ENCODE measurements at regions not wholly inside any gene's neighbourhood (a gene's known extent, or its start where the extent isn't known, plus 50 kb on each side); places are given as distances from the start of the nearest gene placed in this dataset.
A peak's percentile ranks its signal among the peaks of the same experiment; 100 is the strongest.
"Not testable (repeated sequence)": the region's sequence is repeated elsewhere in the genome, so short reads cannot be mapped to it uniquely, and the experiment has no call there.

DNA sequence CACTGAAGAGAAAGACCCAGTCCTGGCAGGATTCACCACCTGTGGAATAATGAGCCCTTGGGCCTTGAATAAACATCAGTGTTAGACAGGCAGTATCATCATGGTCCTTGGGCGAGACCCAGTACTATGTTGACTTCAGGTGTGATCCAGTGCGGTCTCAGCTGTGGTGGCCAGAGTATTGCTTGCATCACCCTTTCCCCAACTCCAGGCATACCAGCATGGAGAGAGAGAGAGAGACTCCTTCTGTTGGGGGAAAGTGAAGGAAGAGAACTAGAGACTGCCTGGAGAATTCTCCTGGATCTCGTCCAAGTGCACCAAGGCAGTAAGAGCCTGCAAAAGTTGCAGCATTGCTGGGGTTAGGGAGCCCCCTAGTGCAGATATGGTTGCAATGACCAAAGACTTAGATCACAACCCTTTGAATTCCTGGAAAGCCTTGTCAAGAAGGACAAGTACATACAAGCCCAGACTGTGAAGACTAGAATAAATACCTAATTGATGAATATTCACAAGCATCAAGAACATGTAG is 61.1 kb upstream of the VAMP7 start:
- no peak overlapping the region for H3K4me3 ChIP-seq (replicated peaks; ENCODE audit: low read depth, low read length)
- TF ChIP-seq, protein P1, sequence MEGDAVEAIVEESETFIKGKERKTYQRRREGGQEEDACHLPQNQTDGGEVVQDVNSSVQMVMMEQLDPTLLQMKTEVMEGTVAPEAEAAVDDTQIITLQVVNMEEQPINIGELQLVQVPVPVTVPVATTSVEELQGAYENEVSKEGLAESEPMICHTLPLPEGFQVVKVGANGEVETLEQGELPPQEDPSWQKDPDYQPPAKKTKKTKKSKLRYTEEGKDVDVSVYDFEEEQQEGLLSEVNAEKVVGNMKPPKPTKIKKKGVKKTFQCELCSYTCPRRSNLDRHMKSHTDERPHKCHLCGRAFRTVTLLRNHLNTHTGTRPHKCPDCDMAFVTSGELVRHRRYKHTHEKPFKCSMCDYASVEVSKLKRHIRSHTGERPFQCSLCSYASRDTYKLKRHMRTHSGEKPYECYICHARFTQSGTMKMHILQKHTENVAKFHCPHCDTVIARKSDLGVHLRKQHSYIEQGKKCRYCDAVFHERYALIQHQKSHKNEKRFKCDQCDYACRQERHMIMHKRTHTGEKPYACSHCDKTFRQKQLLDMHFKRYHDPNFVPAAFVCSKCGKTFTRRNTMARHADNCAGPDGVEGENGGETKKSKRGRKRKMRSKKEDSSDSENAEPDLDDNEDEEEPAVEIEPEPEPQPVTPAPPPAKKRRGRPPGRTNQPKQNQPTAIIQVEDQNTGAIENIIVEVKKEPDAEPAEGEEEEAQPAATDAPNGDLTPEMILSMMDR (IDR thresholded peaks at IDR 0.05; ENCODE audit: low read depth, low read length, missing control alignments), result peak; percentile 58
- peak; percentile 54 for DNase-seq (ENCODE audit: extremely low read depth, low read depth)

DNA sequence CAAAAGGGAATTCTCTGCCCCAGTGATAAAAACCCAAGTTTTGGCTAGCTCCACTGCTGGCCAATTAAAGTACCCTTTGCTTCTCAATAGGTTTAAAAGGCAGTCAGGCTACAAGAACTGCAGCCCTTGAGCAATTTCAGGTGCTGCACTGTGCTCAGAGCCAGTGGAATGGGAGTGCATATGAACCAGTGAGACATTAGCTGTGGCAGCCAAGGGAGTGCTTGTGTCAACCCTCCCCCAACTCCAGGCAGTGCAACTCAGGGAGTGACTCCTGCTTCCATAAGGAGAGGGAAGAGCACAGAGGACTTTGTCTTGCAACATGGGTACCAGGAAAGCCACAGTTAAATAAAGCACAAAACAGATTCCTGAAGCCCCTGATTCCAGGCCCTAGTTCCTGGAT is 61.6 kb upstream of the VAMP7 start:
- DNase-seq (ENCODE audit: extremely low read depth, low read depth), result no peak
- no peak overlapping the region for H3K4me3 ChIP-seq (replicated peaks; ENCODE audit: low read depth, low read length)
- TF ChIP-seq, protein P1 (IDR thresholded peaks at IDR 0.05; ENCODE audit: low read depth, low read length, missing control alignments), result no peak

DNA sequence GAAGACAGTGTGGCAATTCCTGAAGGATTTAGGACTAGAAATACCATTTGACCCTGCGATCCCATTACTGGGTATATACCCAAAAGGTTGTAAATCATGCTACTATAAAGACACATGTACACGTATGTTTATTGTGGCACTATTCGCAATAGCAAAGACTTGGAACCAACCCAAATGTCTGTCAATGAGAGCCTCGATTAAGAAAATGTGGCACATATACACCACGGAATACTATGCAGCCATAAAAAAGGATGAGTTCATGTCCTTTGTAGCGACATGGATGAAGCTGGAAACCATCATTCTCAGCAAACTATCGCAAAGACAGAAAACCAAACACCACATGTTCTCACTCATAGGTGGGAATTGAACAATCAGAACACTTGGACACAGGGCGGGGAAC is 66.8 kb upstream of the VAMP7 start:
- not testable (repeated sequence) for H3K4me3 ChIP-seq (replicated peaks; ENCODE audit: low read depth, low read length); DNase-seq (ENCODE audit: extremely low read depth, low read depth)

DNA sequence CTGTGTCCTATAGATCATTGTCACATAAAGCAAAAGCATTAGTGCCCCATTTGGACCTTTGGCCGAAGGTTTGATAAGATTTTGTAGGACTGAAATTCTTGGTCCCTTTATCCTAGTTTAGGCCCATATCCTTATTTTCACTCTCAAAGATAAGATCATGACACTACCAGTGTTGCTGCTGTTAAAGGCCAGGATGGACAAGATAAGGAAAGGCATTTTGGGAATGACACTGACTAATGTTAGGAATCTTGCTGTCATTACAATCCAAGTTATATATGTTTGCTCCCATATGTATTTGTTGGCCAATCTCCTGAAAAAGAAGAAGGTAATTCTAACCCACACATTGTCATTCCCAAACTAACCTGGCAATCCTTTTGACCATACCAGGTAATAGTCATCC is 101.3 kb upstream of the VAMP7 start:
- DNase-seq (ENCODE audit: extremely low read depth, low read depth), result no peak
- H3K4me3 ChIP-seq (replicated peaks; ENCODE audit: low read depth, low read length), result no peak overlapping the region
- TF ChIP-seq, protein P1 (IDR thresholded peaks at IDR 0.05; ENCODE audit: low read depth, low read length, missing control alignments), result no peak

DNA sequence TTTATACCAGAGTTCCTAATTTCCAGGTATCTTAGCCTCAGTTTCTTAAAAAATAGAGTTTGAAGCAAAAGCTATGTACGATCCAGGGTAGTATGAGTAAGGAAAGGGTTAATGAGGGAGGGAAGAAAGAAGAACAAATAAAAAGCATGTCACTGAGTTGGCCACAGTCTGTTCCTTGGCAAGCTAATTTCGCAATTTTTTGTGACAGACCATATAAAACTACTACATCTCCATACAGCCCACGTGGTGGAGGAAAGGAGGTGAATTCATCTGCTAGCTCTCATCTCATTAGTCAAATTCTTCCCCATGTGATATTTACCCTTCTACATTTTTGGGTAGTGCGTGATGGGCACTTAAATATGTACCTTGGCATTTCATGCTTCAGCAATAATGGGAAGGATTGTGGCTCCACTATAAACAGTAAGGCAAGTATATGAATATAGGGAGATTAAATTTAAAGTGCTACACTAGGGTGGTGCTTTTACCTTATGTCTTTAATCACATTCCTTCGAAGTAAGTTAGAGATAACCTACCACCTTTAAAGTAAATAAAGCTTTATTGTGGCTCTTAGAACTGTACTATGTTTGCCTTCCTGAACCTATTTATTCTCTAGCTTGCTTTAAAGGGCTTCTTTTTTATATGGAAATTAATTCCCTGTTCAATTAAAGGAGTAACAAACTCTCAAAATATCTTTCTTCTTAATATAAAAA is 102.1 kb upstream of the VAMP7 start:
- TF ChIP-seq, protein P1 (IDR thresholded peaks at IDR 0.05; ENCODE audit: low read depth, low read length, missing control alignments), result no peak
- DNase-seq (ENCODE audit: extremely low read depth, low read depth), result no peak
- H3K4me3 ChIP-seq (replicated peaks; ENCODE audit: low read depth, low read length), result no peak overlapping the region

DNA sequence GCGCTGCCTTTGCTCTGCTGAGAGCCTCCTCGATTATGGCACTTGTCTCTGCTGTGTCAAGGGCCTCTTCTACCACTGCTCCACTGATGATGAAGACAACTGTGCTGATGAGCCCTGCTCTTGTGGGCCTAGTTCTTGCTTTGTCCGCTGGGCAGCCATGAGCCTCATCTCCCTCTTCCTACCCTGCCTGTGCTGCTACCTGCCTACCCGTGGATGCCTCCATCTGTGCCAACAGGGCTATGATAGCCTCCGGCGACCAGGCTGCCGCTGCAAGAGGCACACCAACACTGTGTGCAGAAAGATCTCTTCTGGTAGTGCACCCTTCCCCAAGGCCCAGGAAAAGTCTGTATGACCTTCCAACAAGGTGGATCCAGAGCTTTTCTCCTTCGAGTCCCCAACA is 106.8 kb upstream of the VAMP7 start:
- no peak for DNase-seq (ENCODE audit: extremely low read depth, low read depth)
- TF ChIP-seq, protein P1 (IDR thresholded peaks at IDR 0.05; ENCODE audit: low read depth, low read length, missing control alignments), result no peak
- no peak overlapping the region for H3K4me3 ChIP-seq (replicated peaks; ENCODE audit: low read depth, low read length)

DNA sequence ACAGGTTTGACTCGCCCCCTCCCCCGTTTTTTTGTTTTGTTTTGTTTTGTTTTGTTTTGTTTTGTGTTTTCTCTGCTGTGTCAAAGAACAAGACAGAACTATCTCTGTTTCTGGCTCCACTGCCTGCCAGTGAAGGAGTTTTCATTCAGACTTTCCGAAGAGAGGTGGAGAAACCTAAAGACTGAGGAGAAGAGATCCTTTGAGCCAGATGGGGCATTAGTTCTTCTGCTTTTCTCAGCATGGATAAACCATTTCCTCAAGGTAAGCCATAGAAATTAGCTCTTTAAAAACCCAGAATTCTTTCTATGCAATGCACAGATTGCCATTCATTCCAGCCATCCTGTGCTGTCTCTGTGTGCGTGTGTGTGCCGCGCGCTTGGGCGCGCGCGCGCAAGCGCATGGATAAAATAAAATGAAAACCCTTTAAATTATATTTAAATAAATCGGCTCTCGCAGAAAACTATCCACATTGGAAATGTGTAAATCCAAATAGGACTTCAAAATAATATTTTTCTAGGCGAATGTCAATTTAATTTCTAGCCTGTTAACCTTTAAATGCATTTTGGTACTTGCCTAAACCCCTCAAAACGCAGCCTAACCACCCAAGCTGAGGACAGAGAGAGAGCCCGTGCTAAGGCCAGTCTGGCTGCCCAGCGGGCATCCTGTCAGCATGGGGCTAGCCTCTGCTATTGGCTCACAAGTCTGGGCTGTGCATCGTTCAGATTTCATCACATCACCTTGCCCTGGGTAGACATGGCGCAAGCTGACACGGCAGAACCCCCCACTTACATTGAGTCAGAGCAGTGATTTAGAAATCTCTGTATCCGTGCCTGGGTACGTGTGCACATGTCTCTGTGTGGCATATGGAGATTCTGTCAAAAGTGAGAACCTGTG is 113.0 kb upstream of the VAMP7 start:
- H3K4me3 ChIP-seq (replicated peaks; ENCODE audit: low read depth, low read length), result peak overlapping the region; percentile 48
- TF ChIP-seq, protein P1 (IDR thresholded peaks at IDR 0.05; ENCODE audit: low read depth, low read length, missing control alignments), result no peak
- DNase-seq (ENCODE audit: extremely low read depth, low read depth), result no peak

All from HFF-Myc (cell line).